Neural cell (in vitro differentiated cells): ENCODE measurements at regions not wholly inside any gene's neighbourhood (a gene's known extent, or its start where the extent isn't known, plus 50 kb on each side); places are given as distances from the start of the nearest gene placed in this dataset.

Source experiments
- H2AFZ ChIP-seq: fragments of 200-600, 300-800 bp; sonication (generic), shearing (Covaris generic); 2 replicates; pipeline ENCODE4 v1.6.0; 2014; ENCODE audit warnings: low read depth, mild to moderate bottlenecking, antibody characterized with exemption, low read length, moderate library complexity
- H3F3A ChIP-seq: fragments of 200-600 bp; shearing (Covaris generic); 2 replicates; pipeline ENCODE4 v1.6.1; 2016; ENCODE audit warnings: mild to moderate bottlenecking, moderate library complexity, mixed read lengths, antibody characterized with exemption, low read length; ENCODE audit not compliant: insufficient read depth, poor library complexity, severe bottlenecking
- H3K27ac ChIP-seq: fragments of 200-600, 300-800 bp; sonication (generic), shearing (Covaris generic); 2 replicates; pipeline ENCODE4 v1.5.1; 2014; ENCODE audit warnings: mild to moderate bottlenecking, low read length, moderate library complexity
- H3K27me3 ChIP-seq: fragments of 300-800, 200-600 bp; sonication (generic), shearing (Covaris generic); 2 replicates; pipeline ENCODE4 v1.6.0; 2014; ENCODE audit warnings: mild to moderate bottlenecking, low read depth, low read length, moderate library complexity; ENCODE audit not compliant: insufficient read depth
- H3K36me3 ChIP-seq: fragments of 300-800, 200-600 bp; sonication (generic), shearing (Covaris generic); 2 replicates; pipeline ENCODE4 v1.5.1; 2014; ENCODE audit warnings: mild to moderate bottlenecking, antibody characterized with exemption, low read length, moderate library complexity; ENCODE audit not compliant: insufficient read depth
- H3K4me2 ChIP-seq: fragments of 300-800, 200-600 bp; sonication (generic), shearing (Covaris generic); 2 replicates; pipeline ENCODE4 v1.6.0; 2014; ENCODE audit warnings: mild to moderate bottlenecking, low read length
- H3K4me3 ChIP-seq: fragments of 300-800, 200-600 bp; sonication (generic), shearing (Covaris generic); 2 replicates; pipeline ENCODE4 v1.5.1; 2014; ENCODE audit warnings: mild to moderate bottlenecking, low read length, moderate library complexity
- H3K79me2 ChIP-seq: fragments of 200-600 bp; shearing (Covaris generic); replicated peaks from 2 replicates; pipeline ENCODE4 v1.6.0; 2014; ENCODE audit warnings: mild to moderate bottlenecking, low read length, moderate library complexity; ENCODE audit not compliant: insufficient read depth
- H3K9ac ChIP-seq: fragments of 300-800, 200-600 bp; sonication (generic), shearing (Covaris generic); 2 replicates; pipeline ENCODE4 v1.6.1; 2016; ENCODE audit warnings: mild to moderate bottlenecking, low read length, mixed read lengths
- H3K9me2 ChIP-seq: fragments of 200-600 bp; shearing (Covaris generic); 2 replicates; pipeline ENCODE4 v1.6.1; 2016; ENCODE audit warnings: mild to moderate bottlenecking, low read length, mixed read lengths; ENCODE audit not compliant: insufficient read depth
- H3K9me3 ChIP-seq: fragments of 200-600, 300-800 bp; sonication (generic), shearing (Covaris generic); 2 replicates; pipeline ENCODE4 v1.6.1; 2016; ENCODE audit warnings: mild to moderate bottlenecking, mixed run types, low read length, moderate library complexity, mixed read lengths
- H4K20me1 ChIP-seq: fragments of 200-600 bp; shearing (Covaris generic); 2 replicates; pipeline ENCODE4 v1.6.1; 2016; ENCODE audit warnings: mild to moderate bottlenecking, mixed run types; ENCODE audit not compliant: insufficient read depth
- CTCF ChIP-seq: fragments of 450-650 bp; IDR thresholded peaks from 2 replicates; pipeline ENCODE4 v1.5.1; 2014; ENCODE audit warnings: antibody characterized with exemption, mild to moderate bottlenecking, moderate library complexity; ENCODE audit not compliant: poor library complexity, severe bottlenecking
- EP300 ChIP-seq: fragments of 450-650 bp; conservative IDR thresholded peaks from 2 replicates; pipeline ENCODE4 v1.6.1; 2014; ENCODE audit warnings: antibody characterized with exemption, mild to moderate bottlenecking, moderate library complexity; ENCODE audit not compliant: poor library complexity, severe bottlenecking
- EZH2 ChIP-seq: fragments of 200-600, 300-800 bp; shearing (Covaris generic), sonication (generic); IDR thresholded peaks from 2 replicates; pipeline ENCODE4 v1.6.1; 2014; ENCODE audit warnings: antibody characterized with exemption, low read length, borderline replicate concordance, mild to moderate bottlenecking; ENCODE audit not compliant: insufficient read depth, poor library complexity, severe bottlenecking
- MXI1 ChIP-seq: fragments of 450-650 bp; conservative IDR thresholded peaks from 2 replicates; pipeline ENCODE4 v1.6.1; 2014; ENCODE audit warnings: antibody characterized with exemption, mild to moderate bottlenecking; ENCODE audit not compliant: poor library complexity, severe bottlenecking
- POLR2AphosphoS5 ChIP-seq: IDR thresholded peaks from 2 replicates; pipeline ENCODE4 v1.6.1; 2012
- RAD21 ChIP-seq: fragments of 450-650 bp; conservative IDR thresholded peaks from 2 replicates; pipeline ENCODE4 v1.6.1; 2014; ENCODE audit warnings: antibody characterized with exemption, mild to moderate bottlenecking, moderate library complexity
- REST ChIP-seq: IDR thresholded peaks from 2 replicates; pipeline ENCODE4 v1.6.1; 2012; ENCODE audit warnings: borderline replicate concordance
- SMC3 ChIP-seq: fragments of 450-650 bp; conservative IDR thresholded peaks from 2 replicates; pipeline ENCODE4 v1.6.1; 2014; ENCODE audit warnings: antibody characterized with exemption, mild to moderate bottlenecking, moderate library complexity; ENCODE audit not compliant: poor library complexity
- TAF1 ChIP-seq: IDR thresholded peaks from 2 replicates; pipeline ENCODE4 v1.6.1; 2012; ENCODE audit warnings: low read depth

- Histone ChIP-seq H3K27me3 (no peaks in the 10 kb centered on the region), H3K9me3 (no peaks in the 10 kb centered on the region), H2AFZ (no peak overlapping the region), H4K20me1 (no peaks in the 10 kb centered on the region), H3K4me2 (no peak overlapping the region), H3K9ac (no peak overlapping the region), H3K79me2 (no peaks in the 10 kb centered on the region), H3F3A (no peaks in the 10 kb centered on the region), H3K27ac (no peak overlapping the region), H3K36me3 (no peaks in the 10 kb centered on the region), H3K4me3 (no peak overlapping the region), H3K9me2 (no peaks in the 10 kb centered on the region)
- TF ChIP-seq EP300, result no peak
- no peak for TF ChIP-seq CTCF
- no peak for TF ChIP-seq TAF1
- no peak for TF ChIP-seq MXI1
- no peak for TF ChIP-seq REST
- TF ChIP-seq SMC3, result no peak
- no peak for TF ChIP-seq RAD21
- TF ChIP-seq EZH2, result no peak
- no peak for TF ChIP-seq POLR2AphosphoS5
Observed at GRCh38 chr5:107170620-107171019, 500.1 kb downstream of the EFNA5 start.

GRCh38 chr5:107169867-107170266 lies 500.9 kb downstream of the EFNA5 start:
- H3K27me3 ChIP-seq, result no peaks in the 10 kb centered on the region
- H3K4me3 ChIP-seq, result no peak overlapping the region
- H3K36me3 ChIP-seq, result no peaks in the 10 kb centered on the region
- H3K9ac ChIP-seq, result no peak overlapping the region
- no peak for TF ChIP-seq EZH2
- no peak for TF ChIP-seq EP300
- no peak for TF ChIP-seq REST
- TF ChIP-seq CTCF, result no peak
- no peak for TF ChIP-seq MXI1
- no peak for TF ChIP-seq POLR2AphosphoS5
- no peak for TF ChIP-seq RAD21
- TF ChIP-seq SMC3, result no peak
- TF ChIP-seq TAF1, result no peak
- H2AFZ ChIP-seq, result no peak overlapping the region
- no peaks in the 10 kb centered on the region for H3K79me2 ChIP-seq
- no peak overlapping the region for H3K4me2 ChIP-seq
- no peaks in the 10 kb centered on the region for H3K9me2 ChIP-seq
- H4K20me1 ChIP-seq, result no peaks in the 10 kb centered on the region
- H3K27ac ChIP-seq, result no peak overlapping the region
- H3F3A ChIP-seq, result no peaks in the 10 kb centered on the region
- H3K9me3 ChIP-seq, result no peaks in the 10 kb centered on the region
